Thoracic aorta (tissue), 2 donors: ENCODE measurements at regions not wholly inside any gene's neighbourhood (a gene's known extent, or its start where the extent isn't known, plus 50 kb on each side); places are given as distances from the start of the nearest gene placed in this dataset.

Experiments used
- ATAC-seq: fragments of 150-250 bp; one replicate; pipeline ENCODE4 v1.8.0; 2017; ENCODE audit warnings: low read depth; ENCODE audit not compliant: insufficient number of reproducible peaks, low FRiP score
- DNase-seq: peaks from one replicate; pipeline ENCODE4 v3.0.0-alpha.2; 2020; ENCODE audit warnings: low spot score
- H3K27ac ChIP-seq, 2 donors: fragments of 200-600 bp; sonication (generic); 1 replicate in 1 of 2; 2 replicates in 1 of 2; pipeline ENCODE4 v1.5.1; 2016; ENCODE audit warnings: mild to moderate bottlenecking in 2 of 2, moderate library complexity in 2 of 2
- H3K27me3 ChIP-seq: fragments of 200-600 bp; sonication (generic); replicated peaks from 2 replicates; pipeline ENCODE4 v1.6.0; 2016; ENCODE audit warnings: mild to moderate bottlenecking; ENCODE audit not compliant: insufficient read depth
- H3K36me3 ChIP-seq: fragments of 200-600 bp; sonication (generic); one replicate; pipeline ENCODE4 v1.5.1; 2016
- H3K4me1 ChIP-seq, 2 donors: fragments of 200-600 bp; sonication (generic); 1 replicate in 1 of 2; 2 replicates in 1 of 2; pipeline versions ENCODE4 v1.5.1 to v1.6.0; 2016; ENCODE audit warnings: low read depth in 2 of 2, mild to moderate bottlenecking in 1 of 2; ENCODE audit not compliant: control insufficient read depth in 1 of 2
- H3K4me3 ChIP-seq: fragments of 200-600 bp; sonication (generic); 2 replicates; pipeline ENCODE4 v1.5.1; 2016; ENCODE audit warnings: mild to moderate bottlenecking
- H3K9me3 ChIP-seq: fragments of 200-600 bp; sonication (generic); 2 replicates; pipeline ENCODE4 v1.5.1; 2016
- CTCF ChIP-seq: fragments of 200-600 bp; sonication (generic); IDR thresholded peaks from one replicate; pipeline ENCODE4 v1.5.1; 2019; ENCODE audit warnings: antibody characterized with exemption

- ATAC-seq (no peak), DNase-seq (no peak)
- H3K36me3 ChIP-seq = no peaks in the 10 kb centered on the region
- TF ChIP-seq CTCF = no peak
- no peaks in the 10 kb centered on the region for H3K4me1 ChIP-seq
- H3K27ac ChIP-seq = no peak overlapping the region
- H3K9me3 ChIP-seq = no peaks in the 10 kb centered on the region
- H3K27me3 ChIP-seq = no peaks in the 10 kb centered on the region
- no peak overlapping the region for H3K4me3 ChIP-seq
These were observed 518.9 kb upstream of the ADARB2 start for GRCh38 chr10:2256241-2256640.

- Histone ChIP-seq H3K36me3 (no peaks in the 10 kb centered on the region), H3K27me3 (no peaks in the 10 kb centered on the region), H3K27ac (no peak overlapping the region), H3K9me3 (no peaks in the 10 kb centered on the region), H3K4me3 (no peak overlapping the region), H3K4me1 (no peaks in the 10 kb centered on the region)
- ATAC-seq (no peak), DNase-seq (no peak)
- TF ChIP-seq CTCF = no peak
These were observed 514.8 kb upstream of the ADARB2 start for GRCh38 chr10:2252096-2252495.

- H3K36me3 ChIP-seq = no peaks in the 10 kb centered on the region
These were observed 514.3 kb upstream of the ADARB2 start for GRCh38 chr10:2251631-2252030.

GRCh38 chr10:2246747-2247146, 509.4 kb upstream of the ADARB2 start:
- DNase-seq = no peak
- no peak for TF ChIP-seq CTCF
- Histone ChIP-seq H3K9me3 (no peaks in the 10 kb centered on the region), H3K4me3 (no peak overlapping the region), H3K27ac (no peak overlapping the region), H3K4me1 (no peaks in the 10 kb centered on the region), H3K36me3 (no peaks in the 10 kb centered on the region), H3K27me3 (no peaks in the 10 kb centered on the region)
- no peak for ATAC-seq

More at GRCh38 chr10:2251631-2252030, 514.3 kb upstream of the ADARB2 start:
- no peak for TF ChIP-seq CTCF
- no peaks in the 10 kb centered on the region for H3K9me3 ChIP-seq
- no peak overlapping the region for H3K4me3 ChIP-seq
- ATAC-seq (no peak), DNase-seq (no peak)
- H3K4me1 ChIP-seq = no peaks in the 10 kb centered on the region
- no peak overlapping the region for H3K27ac ChIP-seq
- H3K27me3 ChIP-seq = no peaks in the 10 kb centered on the region

GRCh38 chr10:2245580-2245979, 508.3 kb upstream of the ADARB2 start:
- Histone ChIP-seq H3K27ac (no peak overlapping the region), H3K36me3 (no peaks in the 10 kb centered on the region), H3K4me1 (no peaks in the 10 kb centered on the region), H3K27me3 (no peaks in the 10 kb centered on the region), H3K4me3 (no peak overlapping the region), H3K9me3 (no peaks in the 10 kb centered on the region)
- DNase-seq = no peak
- no peak for TF ChIP-seq CTCF
- ATAC-seq = no peak
